ENCODE measurements at regions not wholly inside any gene's neighbourhood (a gene's known extent, or its start where the extent isn't known, plus 50 kb on each side); places are given as distances from the start of the nearest gene placed in this dataset.

DNA sequence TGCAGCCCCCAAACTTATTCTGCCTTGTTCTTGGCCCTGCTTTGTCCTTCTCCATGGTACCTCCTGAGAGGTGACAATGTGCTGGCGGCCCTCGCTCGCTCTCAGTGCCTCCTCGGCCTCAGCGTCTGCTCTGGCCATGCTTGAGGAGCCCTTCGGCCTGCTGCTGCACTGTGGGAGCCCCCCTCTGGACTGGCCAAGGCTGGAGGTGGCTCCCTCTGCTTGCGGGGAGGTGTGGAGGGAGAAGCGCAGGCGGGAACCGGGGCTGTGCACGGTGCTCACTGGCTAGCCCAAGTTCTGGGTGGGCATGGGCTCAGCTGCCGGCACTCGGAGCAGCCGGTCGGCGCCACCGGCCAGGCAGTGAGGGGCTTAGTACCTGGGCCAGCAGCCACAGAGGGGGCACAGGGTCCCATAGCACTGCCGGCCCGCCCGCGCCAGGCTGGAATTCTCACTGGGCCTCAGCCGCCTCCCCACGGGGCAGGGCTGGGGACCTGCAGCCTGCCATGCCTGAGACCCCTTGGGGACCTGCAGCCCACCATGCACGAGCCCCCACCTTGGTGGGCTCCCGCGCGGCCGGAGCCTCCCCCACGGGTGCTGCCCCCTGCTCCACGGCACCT, 55.9 kb upstream of the RALGAPA2 start:
- H3K27ac ChIP-seq, result no peak overlapping the region
- TF ChIP-seq, protein P1, sequence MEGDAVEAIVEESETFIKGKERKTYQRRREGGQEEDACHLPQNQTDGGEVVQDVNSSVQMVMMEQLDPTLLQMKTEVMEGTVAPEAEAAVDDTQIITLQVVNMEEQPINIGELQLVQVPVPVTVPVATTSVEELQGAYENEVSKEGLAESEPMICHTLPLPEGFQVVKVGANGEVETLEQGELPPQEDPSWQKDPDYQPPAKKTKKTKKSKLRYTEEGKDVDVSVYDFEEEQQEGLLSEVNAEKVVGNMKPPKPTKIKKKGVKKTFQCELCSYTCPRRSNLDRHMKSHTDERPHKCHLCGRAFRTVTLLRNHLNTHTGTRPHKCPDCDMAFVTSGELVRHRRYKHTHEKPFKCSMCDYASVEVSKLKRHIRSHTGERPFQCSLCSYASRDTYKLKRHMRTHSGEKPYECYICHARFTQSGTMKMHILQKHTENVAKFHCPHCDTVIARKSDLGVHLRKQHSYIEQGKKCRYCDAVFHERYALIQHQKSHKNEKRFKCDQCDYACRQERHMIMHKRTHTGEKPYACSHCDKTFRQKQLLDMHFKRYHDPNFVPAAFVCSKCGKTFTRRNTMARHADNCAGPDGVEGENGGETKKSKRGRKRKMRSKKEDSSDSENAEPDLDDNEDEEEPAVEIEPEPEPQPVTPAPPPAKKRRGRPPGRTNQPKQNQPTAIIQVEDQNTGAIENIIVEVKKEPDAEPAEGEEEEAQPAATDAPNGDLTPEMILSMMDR (IDR thresholded peaks at IDR 0.05), result no peak
- no peak for TF ChIP-seq ZFX (IDR thresholded peaks at IDR 0.05; ENCODE audit: borderline replicate concordance)

- no peak overlapping the region for H3K27ac ChIP-seq
- TF ChIP-seq, protein P1 (IDR thresholded peaks at IDR 0.05), result no peak
- TF ChIP-seq ZFX (IDR thresholded peaks at IDR 0.05; ENCODE audit: borderline replicate concordance), result no peak
Measured at GRCh38 chr20:20765696-20766365, 53.4 kb upstream of the RALGAPA2 start.

DNA sequence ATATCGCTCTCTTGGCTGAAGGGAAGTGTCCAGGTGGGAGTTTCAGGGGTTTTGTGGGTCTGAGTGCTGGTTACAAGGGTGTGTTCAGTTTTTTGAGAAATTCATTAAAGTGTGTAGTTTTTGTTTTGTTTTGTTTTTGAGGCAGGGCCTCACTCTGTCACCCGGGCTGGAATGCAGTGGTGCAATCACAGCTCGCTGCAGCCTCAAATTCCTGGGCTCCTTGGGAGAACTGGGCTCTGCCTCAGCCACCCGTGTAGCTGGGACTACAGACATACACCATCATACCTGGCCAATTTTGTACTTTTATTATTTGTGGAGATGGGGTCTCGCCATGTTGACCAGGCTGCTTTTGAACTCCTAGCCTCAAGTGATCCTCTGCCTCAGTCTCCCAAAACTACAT, 51.2 kb upstream of the RALGAPA2 start:
- no peak overlapping the region for H3K27ac ChIP-seq
- TF ChIP-seq, protein P1 (IDR thresholded peaks at IDR 0.05), result no peak
- TF ChIP-seq ZFX (IDR thresholded peaks at IDR 0.05; ENCODE audit: borderline replicate concordance), result no peak

Measured in 22Rv1 (cell line).